GM12878 (cell line): ENCODE measurements at regions not wholly inside any gene's neighbourhood (a gene's known extent, or its start where the extent isn't known, plus 50 kb on each side); places are given as distances from the start of the nearest gene placed in this dataset.

ENCODE experiments used
- ATAC-seq: fragments of 200-7000 bp; cut with Tn5 transposase; 3 replicates; pipeline ENCODE4 v1.9.1; 2020; ENCODE audit warnings: mild to moderate bottlenecking, moderate library complexity
- BruUV-seq: library from RNA; stranded (reverse); fragments of 400-500 nt; replicated peaks from 2 replicates; lab custom pipeline; 2021; lab: Mats Ljungman, UMichigan
- CTCF ChIA-PET: fragments of 300-600 bp; sonication (Branson Sonifier 250); formaldehyde crosslinking; extraction: SDS; loops from one replicate; lab custom pipeline; 2021; ENCODE audit warnings: inconsistent platforms; lab: Yijun Ruan, JAX
- POLR2A ChIA-PET: fragments of 350-600 bp; formaldehyde crosslinking; extraction: SDS; loops from one replicate; lab custom pipeline; 2021; ENCODE audit warnings: inconsistent platforms; lab: Charles Lee
- RAD21 ChIA-PET: fragments of 300-600 bp; sonication (Branson Sonifier 250); formaldehyde crosslinking; loops from one replicate; lab custom pipeline; 2023; ENCODE audit warnings: antibody characterized with exemption; ENCODE audit not compliant: unreplicated experiment; lab: Charles Lee
- SMC1A ChIA-PET: fragments of 300-600 bp; sonication (Branson Sonifier 250); formaldehyde crosslinking; loops from one replicate; lab custom pipeline; 2023; ENCODE audit not compliant: unreplicated experiment, uncharacterized antibody; lab: Charles Lee
- DNase-seq: peaks from one replicate; pipeline ENCODE4 v3.0.0-alpha.2; 2011; ENCODE audit warnings: low read depth, low spot score
- FAIRE-seq: peaks from 3 replicates; lab custom pipeline; 2011; peaks lifted over from hg19 to GRCh38; lab: Jason Lieb, UNC
- H2AFZ ChIP-seq: 2 replicates; pipeline ENCODE4 v1.6.0; 2011; ENCODE audit warnings: low read depth, low read length, control low read depth; ENCODE audit not compliant: control insufficient read depth
- H3K27ac ChIP-seq: 2 replicates; pipeline ENCODE4 v1.5.1; 2011; ENCODE audit warnings: control low read depth; ENCODE audit not compliant: control insufficient read depth, insufficient read depth
- H3K27me3 ChIP-seq, 2 experiments: replicated peaks in 1 of 2; 2 replicates each; pipeline versions ENCODE4 v1.6.0 to v1.6.1; 2011; ENCODE audit warnings: low read length in 1 of 2; ENCODE audit not compliant: control insufficient read depth in 2 of 2, insufficient read depth in 2 of 2
- H3K36me3 ChIP-seq, 2 experiments: 2 replicates each; pipeline ENCODE4 v1.5.1; 2011; ENCODE audit warnings: low read length in 1 of 2; ENCODE audit not compliant: control insufficient read depth in 2 of 2, insufficient read depth in 2 of 2
- H3K4me1 ChIP-seq: 2 replicates; pipeline ENCODE4 v1.6.1; 2011; ENCODE audit warnings: mild to moderate bottlenecking, low read length, moderate library complexity, mixed read lengths; ENCODE audit not compliant: control insufficient read depth, insufficient read depth
- H3K4me2 ChIP-seq: 2 replicates; pipeline ENCODE4 v1.6.0; 2011; ENCODE audit warnings: control low read depth; ENCODE audit not compliant: control insufficient read depth, insufficient read depth
- H3K4me3 ChIP-seq: fragments of 200-600 bp; sonication (generic); 2 replicates; pipeline ENCODE4 v1.5.1; 2016
- H3K79me2 ChIP-seq: 2 replicates; pipeline ENCODE4 v1.6.0; 2011; ENCODE audit warnings: low read length; ENCODE audit not compliant: control insufficient read depth, insufficient read depth
- H3K9ac ChIP-seq: 2 replicates; pipeline ENCODE4 v1.8.0; 2011; ENCODE audit warnings: low read length, control low read depth, mixed read lengths; ENCODE audit not compliant: control insufficient read depth, insufficient read depth
- H3K9me3 ChIP-seq: replicated peaks from 3 replicates; pipeline ENCODE4 v1.5.1; 2011; ENCODE audit warnings: mild to moderate bottlenecking, low read length; ENCODE audit not compliant: control insufficient read depth, insufficient read depth
- H4K20me1 ChIP-seq: 2 replicates; pipeline ENCODE4 v1.6.0; 2011; ENCODE audit not compliant: control insufficient read depth, insufficient read depth
- ATF2 ChIP-seq: IDR thresholded peaks from 2 replicates; pipeline ENCODE4 v1.6.1; 2012; ENCODE audit warnings: low read length, inconsistent platforms
- CHD4 ChIP-seq: fragments of 200-600 bp; sonication (generic); IDR thresholded peaks from 2 replicates; pipeline ENCODE4 v1.6.1; 2016; ENCODE audit warnings: mild to moderate bottlenecking
- CREB1 ChIP-seq: IDR thresholded peaks from 2 replicates; pipeline ENCODE4 v1.6.1; 2012; ENCODE audit warnings: low read depth, mild to moderate bottlenecking, inconsistent platforms
- HDAC6 ChIP-seq: fragments of 200-600 bp; sonication (generic); IDR thresholded peaks from one replicate; pipeline ENCODE4 v1.8.0; 2017; ENCODE audit warnings: antibody characterized with exemption; ENCODE audit not compliant: unreplicated experiment
- MEF2B ChIP-seq: fragments of 450-650 bp; IDR thresholded peaks from 2 replicates; pipeline ENCODE4 v1.6.1; 2018; ENCODE audit warnings: mild to moderate bottlenecking, moderate library complexity; ENCODE audit not compliant: partially characterized antibody, poor library complexity, severe bottlenecking
- MTA3 ChIP-seq: IDR thresholded peaks from 2 replicates; pipeline ENCODE4 v1.6.1; 2012; ENCODE audit warnings: low read length, inconsistent platforms, borderline replicate concordance
- MXI1 ChIP-seq: fragments of 150-350 bp; IDR thresholded peaks from 2 replicates; pipeline ENCODE4 v1.6.1; 2011; ENCODE audit warnings: low read depth, mild to moderate bottlenecking, inconsistent platforms, low read length, improper control_type of control experiment
- NBN ChIP-seq: fragments of 450-650 bp; IDR thresholded peaks from 2 replicates; pipeline ENCODE4 v1.6.1; 2016
- PAX8 ChIP-seq: fragments of 450-650 bp; IDR thresholded peaks from 2 replicates; pipeline ENCODE4 v1.6.1; 2017; ENCODE audit warnings: mild to moderate bottlenecking, moderate library complexity
- POLR2AphosphoS5 ChIP-seq: IDR thresholded peaks from 2 replicates; pipeline ENCODE4 v1.6.1; 2011; ENCODE audit warnings: mild to moderate bottlenecking, low read length, inconsistent platforms
- PRDM15 ChIP-seq: fragments of 450-650 bp; formaldehyde crosslinking; IDR thresholded peaks from 2 replicates; pipeline ENCODE4 v1.4.0; 2020; ENCODE audit warnings: mild to moderate bottlenecking, moderate library complexity
- SMC3 ChIP-seq: IDR thresholded peaks from 2 replicates; pipeline ENCODE4 v1.6.1; 2011; ENCODE audit warnings: low read length, improper control_type of control experiment, borderline replicate concordance
- STAT1 ChIP-seq: fragments of 450-650 bp; conservative IDR thresholded peaks from 2 replicates; pipeline ENCODE4 v1.6.1; 2014; ENCODE audit warnings: antibody characterized with exemption, mild to moderate bottlenecking
- TCF7 ChIP-seq: IDR thresholded peaks from 2 replicates; pipeline ENCODE4 v1.6.1; 2014; ENCODE audit warnings: antibody characterized with exemption, borderline replicate concordance
- ZBTB11 ChIP-seq: fragments of 450-650 bp; formaldehyde crosslinking; IDR thresholded peaks from 2 replicates; pipeline ENCODE4 v1.5.0; 2022; ENCODE audit warnings: mild to moderate bottlenecking, missing genetic modification characterization
- ZNF207 ChIP-seq: fragments of 450-650 bp; IDR thresholded peaks from 2 replicates; pipeline ENCODE4 v1.6.1; 2014; ENCODE audit warnings: antibody characterized with exemption, mild to moderate bottlenecking, borderline replicate concordance
- WGBS: methylation state at CpG from one replicate; pipeline ENCODE4 v1.1.6; 2016; ENCODE audit warnings: low lambda C conversion rate; ENCODE audit not compliant: insufficient replicate concordance, insufficient coverage; ENCODE audit errors: missing lambda C conversion rate; 5-methylcytosine and 5-hydroxymethylcytosine counted together
- in situ Hi-C: fragments of 300-500 bp; cut with MboI; formaldehyde crosslinking; loops from 9 replicates; pipeline ENCODE4 v1.14.3; 2018; ENCODE audit warnings: mixed read lengths
- intact Hi-C: fragments of 100-400 bp; cut with micrococcal nuclease; formaldehyde crosslinking; loops from one replicate; pipeline ENCODE4 v1.14.2; 2022; ENCODE audit not compliant: unreplicated experiment

GRCh38 chr6:11869672-11870340, 91.2 kb upstream of the ADTRP start (continued):
- TF ChIP-seq ZBTB11, result no peak
- TF ChIP-seq NBN, result no peak
- no peak for TF ChIP-seq ZNF207
- no peak for TF ChIP-seq SMC3
- no peak for TF ChIP-seq ATF2
- TF ChIP-seq CHD4, result no peak
- TF ChIP-seq HDAC6, result no peak

- no peak overlapping the region for H2AFZ ChIP-seq
- H3K4me2 ChIP-seq, result no peak overlapping the region
- no peaks in the 10 kb centered on the region for H3K79me2 ChIP-seq
- TF ChIP-seq MEF2B (no peak), PAX8 (no peak), TCF7 (no peak), PRDM15 (no peak), MXI1 (no peak), CREB1 (no peak), STAT1 (no peak), POLR2AphosphoS5 (no peak), MTA3 (no peak)
- FAIRE-seq (no peak), DNase-seq (no peak), ATAC-seq (no peak)
- ChIA-PET SMC1A (interaction anchor here (0.6 kb wide), 1 partner anchor 32 kb away, joined by 3 read pairs; no protein-coding TSS in a partner anchor), RAD21 (no interaction called here), POLR2A (no interaction called here), CTCF (no interaction called here)
- no peak overlapping the region for H3K4me3 ChIP-seq
- peaks cover 9% of the 10 kb centered on the region for H3K9me3 ChIP-seq
- no peaks in the 10 kb centered on the region for H3K27me3 ChIP-seq
- no peaks in the 10 kb centered on the region for H3K36me3 ChIP-seq
- no peak overlapping the region for H3K9ac ChIP-seq
- intact Hi-C loops, result no loop called here
- no peak overlapping the region for H3K27ac ChIP-seq
- no TSS peak for BruUV-seq
- in situ Hi-C loops, result no loop called here
- WGBS, result 80% methylated on average over 6 of the region's 6 CpGs
- no peaks in the 10 kb centered on the region for H4K20me1 ChIP-seq
- no peaks in the 10 kb centered on the region for H3K4me1 ChIP-seq
Measured at GRCh38 chr6:11868392-11868791, 89.8 kb upstream of the ADTRP start.
